CD4-positive, alpha-beta memory T cell (primary cell): ENCODE measurements at regions not wholly inside any gene's neighbourhood (a gene's known extent, or its start where the extent isn't known, plus 50 kb on each side); places are given as distances from the start of the nearest gene placed in this dataset.

Experiments used
- CTCF ChIA-PET: fragments of 350-600 bp; sonication (Branson Sonifier 250); formaldehyde crosslinking; loops from one replicate; lab custom pipeline; 2021; ENCODE audit warnings: inconsistent platforms; ENCODE audit not compliant: partially characterized antibody; lab: Charles Lee
- POLR2A ChIA-PET: fragments of 350-600 bp; sonication (Branson Sonifier 250); formaldehyde crosslinking; loops from one replicate; lab custom pipeline; 2021; ENCODE audit not compliant: partially characterized antibody; lab: Charles Lee
- DNase-seq, 5 donors: peaks; one replicate each; pipeline versions ENCODE4 v3.0.0 to v3.0.0-alpha.2; 2020 to 2022; ENCODE audit warnings: mixed read lengths in 1 of 5
- H3K27ac ChIP-seq: one replicate; pipeline ENCODE4 v1.7.0; 2013; ENCODE audit warnings: low read depth, low read length
- H3K27me3 ChIP-seq: 2 replicates; pipeline ENCODE4 v1.7.0; 2013; ENCODE audit warnings: mild to moderate bottlenecking, low read length, moderate library complexity; ENCODE audit not compliant: insufficient read depth
- H3K36me3 ChIP-seq: 2 replicates; pipeline ENCODE4 v1.7.0; 2013; ENCODE audit warnings: mild to moderate bottlenecking, low read length, moderate library complexity; ENCODE audit not compliant: insufficient read depth
- H3K4me1 ChIP-seq: 2 replicates; pipeline ENCODE4 v1.7.0; 2013; ENCODE audit warnings: mild to moderate bottlenecking, low read length, moderate library complexity; ENCODE audit not compliant: insufficient read depth
- H3K4me3 ChIP-seq, 2 donors: one replicate each; pipeline ENCODE4 v1.7.0; 2013; ENCODE audit warnings: low read length in 2 of 2, mild to moderate bottlenecking in 1 of 2
- H3K9me3 ChIP-seq, 2 donors: one replicate each; pipeline ENCODE4 v1.7.0; 2013; ENCODE audit warnings: low read length in 2 of 2, control low read depth in 1 of 2; ENCODE audit not compliant: control insufficient read depth in 1 of 2
- H3K27ac Mint-ChIP-seq, 7 donors: one replicate each; pipeline ENCODE4 v1.8.0; 2020 to 2021; ENCODE audit warnings: mixed read lengths in 7 of 7, mild to moderate bottlenecking in 6 of 7, inconsistent platforms in 3 of 7, moderate library complexity in 3 of 7
- H3K27me3 Mint-ChIP-seq, 2 donors: one replicate each; pipeline ENCODE4 v1.8.0; 2020 to 2021; ENCODE audit warnings: mixed read lengths in 2 of 2
- H3K36me3 Mint-ChIP-seq, 2 donors: one replicate each; pipeline ENCODE4 v1.8.0; 2020 to 2021; ENCODE audit warnings: mixed read lengths in 2 of 2, inconsistent platforms in 1 of 2, mild to moderate bottlenecking in 1 of 2
- H3K4me1 Mint-ChIP-seq, 4 donors: one replicate each; pipeline ENCODE4 v1.8.0; 2020 to 2021; ENCODE audit warnings: mixed read lengths in 4 of 4, mild to moderate bottlenecking in 1 of 4
- H3K4me3 Mint-ChIP-seq, 8 donors: one replicate each; pipeline ENCODE4 v1.8.0; 2020 to 2021; ENCODE audit warnings: mixed read lengths in 8 of 8, mild to moderate bottlenecking in 7 of 8, moderate library complexity in 6 of 8, inconsistent platforms in 3 of 8
- H3K9me3 Mint-ChIP-seq, 8 donors: one replicate each; pipeline ENCODE4 v1.8.0; 2020 to 2021; ENCODE audit warnings: mixed read lengths in 8 of 8, mild to moderate bottlenecking in 5 of 8, inconsistent platforms in 3 of 8, moderate library complexity in 1 of 8
- intact Hi-C: fragments of 100-400 bp; cut with micrococcal nuclease; formaldehyde crosslinking; loops from one replicate; pipeline ENCODE4 v1.15.1; 2023

GRCh38 chr4:129394635-129395034 lies 298.7 kb downstream of the C4orf33 start:
- Mint-ChIP-seq H3K27me3 (peaks cover 0 to 2% of the 10 kb centered on the region in 2 donors), H3K4me3 (no peak overlapping the region), H3K36me3 (no peaks in the 10 kb centered on the region), H3K27ac (no peak overlapping the region), H3K4me1 (no peaks in the 10 kb centered on the region), H3K9me3 (peaks cover 0 to 9% (median 6%) of the 10 kb centered on the region in 8 donors)
- ChIA-PET CTCF (no interaction called here), POLR2A (no interaction called here)
- Histone ChIP-seq H3K9me3 (no peaks in the 10 kb centered on the region), H3K27ac (no peak overlapping the region), H3K4me1 (no peaks in the 10 kb centered on the region), H3K36me3 (no peaks in the 10 kb centered on the region), H3K4me3 (no peak overlapping the region), H3K27me3 (no peaks in the 10 kb centered on the region)
- no peak for DNase-seq
- intact Hi-C loops: no loop called here

DNA sequence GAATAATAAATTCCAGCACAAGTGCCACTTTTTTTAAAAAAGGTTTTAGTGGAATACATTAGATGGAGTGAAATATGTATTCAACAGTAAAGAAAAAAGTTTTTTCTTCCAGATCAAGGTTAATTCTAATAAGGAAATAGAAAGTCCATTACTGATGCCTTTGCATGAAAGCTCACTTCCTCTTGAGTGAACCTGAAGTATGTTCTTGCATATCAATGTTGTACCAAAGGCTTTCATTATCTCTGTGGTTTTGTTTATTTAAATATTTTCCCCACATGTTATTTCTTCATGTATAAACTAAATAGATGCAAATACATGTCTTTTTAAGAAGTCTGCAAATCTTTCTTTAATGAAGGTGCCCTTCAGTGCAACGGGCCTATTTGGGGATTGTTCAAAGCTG lies 307.9 kb downstream of the C4orf33 start:
- Mint-ChIP-seq H3K27ac (no peak overlapping the region), H3K4me1 (no peaks in the 10 kb centered on the region), H3K36me3 (no peaks in the 10 kb centered on the region), H3K9me3 (peaks cover 0 to 23% (median 7%) of the 10 kb centered on the region in 8 donors), H3K4me3 (no peak overlapping the region), H3K27me3 (no peaks in the 10 kb centered on the region)
- H3K4me3 ChIP-seq: no peak overlapping the region
- no peaks in the 10 kb centered on the region for H3K4me1 ChIP-seq
- POLR2A ChIA-PET: no interaction called here
- no peaks in the 10 kb centered on the region for H3K9me3 ChIP-seq
- no peaks in the 10 kb centered on the region for H3K27me3 ChIP-seq
- DNase-seq: no peak
- no peak overlapping the region for H3K27ac ChIP-seq
- CTCF ChIA-PET: no interaction called here
- intact Hi-C loops: no loop called here
- H3K36me3 ChIP-seq: no peaks in the 10 kb centered on the region

GRCh38 chr4:129410115-129410514 lies 314.2 kb downstream of the C4orf33 start:
- Histone ChIP-seq H3K4me3 (no peak overlapping the region), H3K27me3 (no peaks in the 10 kb centered on the region), H3K36me3 (no peaks in the 10 kb centered on the region), H3K27ac (no peak overlapping the region), H3K4me1 (no peaks in the 10 kb centered on the region), H3K9me3 (no peaks in the 10 kb centered on the region)
- Mint-ChIP-seq H3K9me3 (peaks cover 0 to 2% (median 0%) of the 10 kb centered on the region in 8 donors), H3K27me3 (no peaks in the 10 kb centered on the region), H3K4me1 (no peaks in the 10 kb centered on the region), H3K4me3 (no peak overlapping the region), H3K27ac (no peak overlapping the region), H3K36me3 (no peaks in the 10 kb centered on the region)
- intact Hi-C loops: no loop called here
- no peak for DNase-seq
- ChIA-PET CTCF (no interaction called here), POLR2A (no interaction called here)

GRCh38 chr4:129415004-129415403 lies 319.1 kb downstream of the C4orf33 start:
- Histone ChIP-seq H3K27me3 (no peaks in the 10 kb centered on the region), H3K27ac (no peak overlapping the region), H3K4me3 (no peak overlapping the region), H3K4me1 (no peaks in the 10 kb centered on the region), H3K36me3 (no peaks in the 10 kb centered on the region), H3K9me3 (no peaks in the 10 kb centered on the region)
- ChIA-PET CTCF (no interaction called here), POLR2A (no interaction called here)
- no peaks in the 10 kb centered on the region for H3K27me3 Mint-ChIP-seq
- intact Hi-C loops: no loop called here
- H3K36me3 Mint-ChIP-seq: no peaks in the 10 kb centered on the region
- no peak for DNase-seq
- H3K4me1 Mint-ChIP-seq: no peaks in the 10 kb centered on the region
- no peak overlapping the region for H3K4me3 Mint-ChIP-seq
- no peak overlapping the region for H3K27ac Mint-ChIP-seq
- H3K9me3 Mint-ChIP-seq: peaks cover 0 to 2% (median 0%) of the 10 kb centered on the region in 8 donors

DNA sequence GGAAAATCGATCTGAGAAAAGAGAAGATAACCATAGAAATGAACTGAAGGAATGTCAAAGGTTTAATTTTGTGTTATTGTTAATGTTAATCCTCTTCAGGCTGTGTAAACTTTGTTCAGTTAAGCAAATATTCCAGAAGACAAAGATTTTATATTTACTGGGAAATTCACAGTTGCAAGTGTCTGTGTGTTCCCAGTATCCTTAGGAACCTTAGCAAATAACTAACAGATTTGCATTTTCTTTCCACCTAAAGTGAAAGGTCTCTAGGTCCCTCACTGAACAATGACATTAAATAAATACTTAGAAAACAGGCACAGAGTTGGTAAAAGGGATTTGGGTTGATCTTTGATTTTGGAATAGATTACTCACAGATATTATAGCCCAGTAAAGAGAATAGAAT lies 324.7 kb downstream of the C4orf33 start:
- no peaks in the 10 kb centered on the region for H3K4me1 ChIP-seq
- no peaks in the 10 kb centered on the region for H3K4me1 Mint-ChIP-seq
- no peaks in the 10 kb centered on the region for H3K36me3 Mint-ChIP-seq
- POLR2A ChIA-PET: no interaction called here
- peaks cover 0 to 2% of the 10 kb centered on the region in 2 donors for H3K27me3 Mint-ChIP-seq
- no peak overlapping the region for H3K4me3 ChIP-seq
- H3K27ac Mint-ChIP-seq: no peak overlapping the region
- no peaks in the 10 kb centered on the region for H3K9me3 ChIP-seq
- peaks cover 0 to 3% (median 0%) of the 10 kb centered on the region in 8 donors for H3K9me3 Mint-ChIP-seq
- H3K27ac ChIP-seq: no peak overlapping the region
- CTCF ChIA-PET: no interaction called here
- intact Hi-C loops: no loop called here
- H3K27me3 ChIP-seq: no peaks in the 10 kb centered on the region
- no peak for DNase-seq
- H3K4me3 Mint-ChIP-seq: no peak overlapping the region
- no peaks in the 10 kb centered on the region for H3K36me3 ChIP-seq

GRCh38 chr4:129422277-129422676 lies 326.3 kb downstream of the C4orf33 start:
- no peaks in the 10 kb centered on the region for H3K36me3 ChIP-seq
- H3K27me3 Mint-ChIP-seq: peaks cover 0 to 2% of the 10 kb centered on the region in 2 donors
- H3K27me3 ChIP-seq: no peaks in the 10 kb centered on the region
- no peaks in the 10 kb centered on the region for H3K4me1 Mint-ChIP-seq
- ChIA-PET POLR2A (no interaction called here), CTCF (no interaction called here)
- no peak overlapping the region for H3K4me3 Mint-ChIP-seq
- no peak overlapping the region for H3K27ac Mint-ChIP-seq
- H3K4me1 ChIP-seq: no peaks in the 10 kb centered on the region
- H3K27ac ChIP-seq: no peak overlapping the region
- no peaks in the 10 kb centered on the region for H3K36me3 Mint-ChIP-seq
- no peak for DNase-seq
- intact Hi-C loops: no loop called here
- H3K9me3 ChIP-seq: no peaks in the 10 kb centered on the region
- peaks cover 0 to 2% (median 0%) of the 10 kb centered on the region in 8 donors for H3K9me3 Mint-ChIP-seq
- H3K4me3 ChIP-seq: no peak overlapping the region

DNA sequence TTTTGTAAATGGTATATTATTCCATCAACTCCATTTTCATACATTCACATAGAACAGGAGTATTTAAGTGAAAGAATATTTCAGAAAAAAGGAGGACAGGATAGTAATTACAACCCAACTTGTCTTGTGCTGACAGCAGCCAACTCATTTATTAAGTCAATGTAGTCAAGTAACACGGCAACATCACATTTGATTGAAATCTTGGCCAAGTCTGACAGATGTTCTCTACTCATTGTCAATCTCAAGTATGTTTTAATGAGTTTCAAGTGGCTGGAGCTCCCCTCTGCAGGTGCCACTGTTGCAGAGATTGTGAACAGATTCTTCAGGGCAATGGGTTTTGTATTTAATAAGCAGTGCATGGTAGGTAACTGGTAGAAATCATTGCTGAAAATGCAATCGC lies 332.5 kb downstream of the C4orf33 start:
- DNase-seq: no peak
- H3K9me3 ChIP-seq: no peaks in the 10 kb centered on the region
- CTCF ChIA-PET: no interaction called here
- Mint-ChIP-seq H3K9me3 (peaks cover 0 to 1% (median 0%) of the 10 kb centered on the region in 8 donors), H3K4me1 (no peaks in the 10 kb centered on the region), H3K36me3 (no peaks in the 10 kb centered on the region), H3K27me3 (peaks cover 0 to 2% of the 10 kb centered on the region in 2 donors), H3K4me3 (no peak overlapping the region), H3K27ac (no peak overlapping the region)
- no peaks in the 10 kb centered on the region for H3K4me1 ChIP-seq
- no peaks in the 10 kb centered on the region for H3K27me3 ChIP-seq
- H3K4me3 ChIP-seq: no peak overlapping the region
- no peak overlapping the region for H3K27ac ChIP-seq
- H3K36me3 ChIP-seq: no peaks in the 10 kb centered on the region
- intact Hi-C loops: no loop called here
- POLR2A ChIA-PET: no interaction called here
